OCI-LY3 (cell line): ENCODE measurements at regions not wholly inside any gene's neighbourhood (a gene's known extent, or its start where the extent isn't known, plus 50 kb on each side); places are given as distances from the start of the nearest gene placed in this dataset.

Experiments
- CTCF ChIP-seq: fragments of 200-600, 300-600 bp; sonication (generic); IDR thresholded peaks from 2 replicates; pipeline ENCODE4 v1.5.1; 2014; ENCODE audit warnings: antibody characterized with exemption, low read length, low read depth
- EZH2phosphoT487 ChIP-seq: fragments of 200-600 bp; shearing (Covaris generic); IDR thresholded peaks from 2 replicates; pipeline ENCODE4 v1.6.1; 2018; ENCODE audit warnings: antibody characterized with exemption, mixed run types, low read depth

- TF ChIP-seq CTCF (no peak), EZH2phosphoT487 (no peak)
These were observed 272.9 kb downstream of the ADGRL2 start for GRCh38 chr1:82073659-82074058.
